H1 (cell line): ENCODE measurements at regions not wholly inside any gene's neighbourhood (a gene's known extent, or its start where the extent isn't known, plus 50 kb on each side); places are given as distances from the start of the nearest gene placed in this dataset.

Experiments used
- CTCF ChIA-PET: fragments of 300-600 bp; sonication (Branson Sonifier 250); formaldehyde crosslinking; loops from one replicate; lab custom pipeline; 2021; ENCODE audit not compliant: partially characterized antibody; lab: Charles Lee
- POLR2A ChIA-PET: fragments of 300-600 bp; sonication (Branson Sonifier 250); formaldehyde crosslinking; loops from one replicate; lab custom pipeline; 2021; ENCODE audit warnings: inconsistent platforms; ENCODE audit not compliant: partially characterized antibody; lab: Charles Lee
- DNase-seq, 2 experiments: peaks; one replicate each; pipeline versions ENCODE4 v3.0.0 to v3.0.0-alpha.2; 2010 to 2022; ENCODE audit warnings: low spot score in 2 of 2, low read depth in 1 of 2, mixed read lengths in 1 of 2
- FAIRE-seq: peaks from 2 replicates; lab custom pipeline; 2011; peaks lifted over from hg19 to GRCh38; lab: Jason Lieb, UNC
- H2AFZ ChIP-seq: 2 replicates; pipeline ENCODE4 v1.8.1; 2012; ENCODE audit warnings: low read length, inconsistent platforms
- H2AK5ac ChIP-seq: 2 replicates; pipeline ENCODE4 v1.6.1; 2013; ENCODE audit warnings: low read depth, low read length
- H2BK120ac ChIP-seq: replicated peaks from 2 replicates; pipeline ENCODE3; 2013; ENCODE audit warnings: low read depth, low read length, inconsistent platforms
- H2BK12ac ChIP-seq: 2 replicates; pipeline ENCODE4 v1.6.1; 2013; ENCODE audit warnings: low read depth, low read length
- H2BK15ac ChIP-seq: 2 replicates; pipeline ENCODE4 v1.6.1; 2013; ENCODE audit warnings: low read length
- H2BK20ac ChIP-seq: 2 replicates; pipeline ENCODE4 v1.6.1; 2013; ENCODE audit warnings: low read length
- H2BK5ac ChIP-seq: 2 replicates; pipeline ENCODE4 v1.6.1; 2013; ENCODE audit warnings: low read depth, low read length
- H3K14ac ChIP-seq: 2 replicates; pipeline ENCODE4 v1.6.1; 2013; ENCODE audit warnings: inconsistent platforms; ENCODE audit not compliant: insufficient read length
- H3K18ac ChIP-seq: 2 replicates; pipeline ENCODE4 v1.6.1; 2013; ENCODE audit warnings: low read length; ENCODE audit errors: extremely low read depth
- H3K23ac ChIP-seq: 2 replicates; pipeline ENCODE4 v1.6.1; 2013; ENCODE audit warnings: inconsistent platforms; ENCODE audit not compliant: insufficient read length
- H3K23me2 ChIP-seq: 2 replicates; pipeline ENCODE4 v1.6.1; 2013; ENCODE audit warnings: low read depth, low read length
- H3K27ac ChIP-seq: 2 replicates; pipeline ENCODE4 v1.6.1; 2011; ENCODE audit warnings: low read depth, low read length, inconsistent platforms
- H3K27me3 ChIP-seq, 4 experiments: replicated peaks in 1 of 4; 1 replicate in 1 of 4; 2 replicates in 3 of 4; pipeline versions ENCODE4 v1.6.1 to v1.8.1; 2011 to 2013; ENCODE audit warnings: low read length in 3 of 4, mild to moderate bottlenecking in 3 of 4, inconsistent platforms in 2 of 4, mixed read lengths in 2 of 4, moderate library complexity in 1 of 4; ENCODE audit not compliant: control insufficient read depth in 3 of 4, insufficient read depth in 3 of 4; ENCODE audit errors: extremely low read depth in 1 of 4
- H3K36me3 ChIP-seq, 4 experiments: 2 replicates each; pipeline versions ENCODE4 v1.6.1 to v1.8.1; 2011 to 2013; ENCODE audit warnings: mild to moderate bottlenecking in 4 of 4, low read length in 3 of 4, moderate library complexity in 2 of 4, control low read depth in 1 of 4, inconsistent platforms in 1 of 4; ENCODE audit not compliant: insufficient read depth in 4 of 4, control insufficient read depth in 2 of 4
- H3K4ac ChIP-seq: replicated peaks from 2 replicates; pipeline ENCODE3; 2013; ENCODE audit warnings: low read length, low read depth, mixed read lengths, inconsistent platforms; ENCODE audit not compliant: insufficient read length
- H3K4me1 ChIP-seq, 4 experiments: replicated peaks in 1 of 4; 1 replicate in 1 of 4; 2 replicates in 3 of 4; pipeline versions ENCODE4 v1.6.1 to v1.8.1; 2011 to 2013; ENCODE audit warnings: low read length in 3 of 4, inconsistent platforms in 2 of 4, mixed read lengths in 1 of 4; ENCODE audit not compliant: insufficient read depth in 4 of 4, control insufficient read depth in 3 of 4
- H3K4me2 ChIP-seq, 2 experiments: 2 replicates each; pipeline versions ENCODE4 v1.6.1 to v1.8.1; 2011 to 2013; ENCODE audit warnings: low read depth in 2 of 2, low read length in 2 of 2, control low read depth in 1 of 2, inconsistent platforms in 1 of 2, mild to moderate bottlenecking in 1 of 2; ENCODE audit not compliant: insufficient read depth in 1 of 2
- H3K4me3 ChIP-seq, 4 experiments: fragments of 200-600, 300-600 bp in 1 of 4; sonication (generic), shearing (Covaris generic), sonication (Bioruptor Twin) in 1 of 4; 2 replicates each; pipeline versions ENCODE4 v1.5.1 to v1.8.1; 2011 to 2016; ENCODE audit warnings: low read length in 4 of 4, low read depth in 3 of 4, control low read depth in 2 of 4, inconsistent platforms in 2 of 4, mild to moderate bottlenecking in 2 of 4, mixed read lengths in 1 of 4, moderate library complexity in 1 of 4; ENCODE audit not compliant: insufficient read depth in 2 of 4; ENCODE audit errors: extremely low read depth in 1 of 4
- H3K56ac ChIP-seq: replicated peaks from 2 replicates; pipeline ENCODE3; 2013; ENCODE audit warnings: low read depth, mild to moderate bottlenecking, mixed read lengths, low read length, inconsistent platforms; ENCODE audit not compliant: insufficient read length
- H3K79me1 ChIP-seq: 2 replicates; pipeline ENCODE4 v1.6.1; 2013; ENCODE audit warnings: low read depth, low read length, control low read depth
- H3K79me2 ChIP-seq, 2 experiments: 2 replicates each; pipeline versions ENCODE4 v1.6.1 to v1.8.1; 2012 to 2013; ENCODE audit warnings: low read length in 2 of 2, mild to moderate bottlenecking in 2 of 2, inconsistent platforms in 1 of 2; ENCODE audit not compliant: insufficient read depth in 2 of 2, control insufficient read depth in 1 of 2
- H3K9ac ChIP-seq, 4 experiments: replicated peaks in 1 of 4; 1 replicate in 1 of 4; 2 replicates in 3 of 4; pipeline versions ENCODE4 v1.6.1 to v1.8.1; 2011 to 2013; ENCODE audit warnings: low read depth in 3 of 4, low read length in 3 of 4, control low read depth in 2 of 4, mild to moderate bottlenecking in 2 of 4, moderate library complexity in 2 of 4, inconsistent platforms in 1 of 4; ENCODE audit errors: extremely low read depth in 1 of 4
- H3K9me3 ChIP-seq, 2 experiments: 2 replicates each; pipeline versions ENCODE4 v1.6.1 to v1.8.1; 2012 to 2013; ENCODE audit warnings: mild to moderate bottlenecking in 2 of 2, moderate library complexity in 2 of 2, control low read depth in 1 of 2, inconsistent platforms in 1 of 2, low read depth in 1 of 2, low read length in 1 of 2, mixed read lengths in 1 of 2; ENCODE audit not compliant: insufficient read depth in 2 of 2
- H4K20me1 ChIP-seq, 2 experiments: replicated peaks in 1 of 2; 2 replicates each; pipeline versions ENCODE3 to v1.8.1; 2011 to 2013; ENCODE audit warnings: inconsistent platforms in 2 of 2, low read length in 2 of 2, mild to moderate bottlenecking in 1 of 2; ENCODE audit not compliant: insufficient read depth in 2 of 2, control insufficient read depth in 1 of 2
- H4K5ac ChIP-seq: 2 replicates; pipeline ENCODE4 v1.6.1; 2013; ENCODE audit warnings: low read length, low read depth, mixed read lengths, inconsistent platforms; ENCODE audit not compliant: insufficient read length
- H4K8ac ChIP-seq: 2 replicates; pipeline ENCODE4 v1.8.0; 2013; ENCODE audit warnings: mild to moderate bottlenecking, moderate library complexity, low read length, inconsistent platforms; ENCODE audit not compliant: insufficient read depth; ENCODE audit errors: extremely low read depth
- H4K91ac ChIP-seq: replicated peaks from 2 replicates; pipeline ENCODE3; 2013; ENCODE audit warnings: low read length, mixed read lengths, inconsistent platforms; ENCODE audit not compliant: insufficient read length
- BCL11A ChIP-seq, 2 experiments: IDR thresholded peaks; one replicate each; pipeline ENCODE4 v1.6.1; 2011; ENCODE audit warnings: low read depth in 2 of 2, low read length in 2 of 2, mild to moderate bottlenecking in 2 of 2
- CEBPB ChIP-seq: IDR thresholded peaks from 2 replicates; pipeline ENCODE4 v1.6.1; 2012; ENCODE audit warnings: low read depth, low read length
- GABPA ChIP-seq: IDR thresholded peaks from 2 replicates; pipeline ENCODE4 v1.6.1; 2011; ENCODE audit warnings: mild to moderate bottlenecking, low read length, moderate library complexity, borderline replicate concordance; ENCODE audit not compliant: insufficient read depth
- HDAC2 ChIP-seq, 2 experiments: fragments of 300-600 bp in 1 of 2; sonication (generic) in 1 of 2; IDR thresholded peaks; 2 replicates each; pipeline ENCODE4 v1.6.1; 2011 to 2012; ENCODE audit warnings: low read depth in 2 of 2, low read length in 2 of 2, mild to moderate bottlenecking in 2 of 2, moderate library complexity in 2 of 2, borderline replicate concordance in 1 of 2, inconsistent platforms in 1 of 2
- KDM1A ChIP-seq: fragments of 200-600, 300-600 bp; sonication (generic); IDR thresholded peaks from 2 replicates; pipeline ENCODE4 v1.7.1; 2016; ENCODE audit warnings: mild to moderate bottlenecking, low read length, borderline replicate concordance
- NRF1 ChIP-seq: IDR thresholded peaks from 2 replicates; pipeline ENCODE4 v1.6.1; 2011; ENCODE audit warnings: mild to moderate bottlenecking, low read depth, low read length, improper control_type of control experiment
- POLR2AphosphoS5 ChIP-seq: IDR thresholded peaks from 2 replicates; pipeline ENCODE4 v1.6.1; 2011; ENCODE audit warnings: low read depth, low read length
- RNF2 ChIP-seq: fragments of 200-900, 300-1000 bp; sonication (generic); IDR thresholded peaks from 2 replicates; pipeline ENCODE4 v1.7.1; 2016; ENCODE audit warnings: borderline replicate concordance, low read depth, mild to moderate bottlenecking, antibody characterized with exemption, low read length; ENCODE audit not compliant: poor library complexity, severe bottlenecking; ENCODE audit errors: missing control alignments
- SAP30 ChIP-seq: fragments of 300-600 bp; sonication (generic); IDR thresholded peaks from 2 replicates; pipeline ENCODE4 v1.7.1; 2012; ENCODE audit warnings: low read length, moderate library complexity, mild to moderate bottlenecking, inconsistent platforms; ENCODE audit not compliant: insufficient read depth, insufficient replicate concordance
- SP2 ChIP-seq: IDR thresholded peaks from 2 replicates; pipeline ENCODE4 v1.6.1; 2012; ENCODE audit warnings: mild to moderate bottlenecking, low read length, inconsistent platforms
- SRF ChIP-seq: IDR thresholded peaks from 2 replicates; pipeline ENCODE4 v1.6.1; 2011; ENCODE audit warnings: mild to moderate bottlenecking, low read depth, low read length, moderate library complexity
- TCF12 ChIP-seq: IDR thresholded peaks from 2 replicates; pipeline ENCODE4 v1.6.1; 2011; ENCODE audit warnings: low read depth, mild to moderate bottlenecking, low read length
- TEAD4 ChIP-seq: IDR thresholded peaks from 2 replicates; pipeline ENCODE4 v1.6.1; 2012; ENCODE audit warnings: low read depth, low read length, inconsistent platforms, mixed read lengths
- WGBS, 2 experiments: shearing (Covaris generic) in 1 of 2; methylation state at CpG; one replicate each; pipeline versions ENCODE4 v1.1.6 to v1.1.7; 2013 to 2015; ENCODE audit warnings: low lambda C conversion rate in 2 of 2, mixed read lengths in 2 of 2, inconsistent platforms in 1 of 2, low coverage in 1 of 2, missing lambda C conversion rate in 1 of 2; ENCODE audit not compliant: insufficient replicate concordance in 2 of 2, insufficient coverage in 1 of 2, insufficient read length in 1 of 2; ENCODE audit errors: extremely low coverage in 1 of 2, missing lambda C conversion rate in 1 of 2; 5-methylcytosine and 5-hydroxymethylcytosine counted together

- TF ChIP-seq SP2, result no peak
Measured at GRCh38 chr1:29743931-29744330, 507.6 kb downstream of the PTPRU start (continued).

GRCh38 chr1:29743264-29743663, 506.9 kb downstream of the PTPRU start:
- Histone ChIP-seq H3K4me1 (no peaks in the 10 kb centered on the region), H4K91ac (no peak overlapping the region), H3K4ac (no peak overlapping the region), H2BK12ac (no peak overlapping the region), H3K14ac (no peak overlapping the region), H4K8ac (no peak overlapping the region), H2BK5ac (no peak overlapping the region), H3K36me3 (no peaks in the 10 kb centered on the region), H2AFZ (no peak overlapping the region), H3K79me1 (no peaks in the 10 kb centered on the region), H3K18ac (no peak overlapping the region), H2BK15ac (no peak overlapping the region), H4K20me1 (no peaks in the 10 kb centered on the region), H2AK5ac (no peak overlapping the region), H3K79me2 (no peaks in the 10 kb centered on the region), H3K4me2 (no peak overlapping the region), H3K4me3 (no peak overlapping the region), H2BK120ac (no peak overlapping the region), H3K27ac (no peak overlapping the region), H3K56ac (no peak overlapping the region), H3K9me3 (no peaks in the 10 kb centered on the region), H3K23me2 (no peaks in the 10 kb centered on the region), H3K23ac (no peak overlapping the region), H3K9ac (no peak overlapping the region), H3K27me3 (no peaks in the 10 kb centered on the region), H4K5ac (no peak overlapping the region), H2BK20ac (no peak overlapping the region)
- FAIRE-seq, result no peak
- CTCF ChIA-PET, result no interaction called here
- 95% methylated on average over 5 of the region's 5 CpGs; no CpG with 5 or more reads in 1 of the 2 experiments for WGBS, 2 experiments
- POLR2A ChIA-PET, result no interaction called here
- DNase-seq, result no peak
- TF ChIP-seq KDM1A (no peak), SAP30 (no peak), NRF1 (no peak), TCF12 (no peak), RNF2 (no peak), TEAD4 (no peak), SRF (no peak), CEBPB (no peak), POLR2AphosphoS5 (no peak), HDAC2 (IDR thresholded peaks at IDR 0.05; ENCODE audit: borderline replicate concordance in 1 of 2, low read depth in 2 of 2, low read length in 2 of 2) (no peak), BCL11A (IDR thresholded peaks at IDR 0.05; ENCODE audit: low read depth in 2 of 2, low read length in 2 of 2) (no peak), GABPA (no peak)
